HK-2 (cell line): ENCODE measurements at regions not wholly inside any gene's neighbourhood (a gene's known extent, or its start where the extent isn't known, plus 50 kb on each side); places are given as distances from the start of the nearest gene placed in this dataset.

Experiments
- DNase-seq: peaks from one replicate; pipeline ENCODE4 v3.0.0-alpha.2; 2018; ENCODE audit not compliant: unreplicated experiment

DNA sequence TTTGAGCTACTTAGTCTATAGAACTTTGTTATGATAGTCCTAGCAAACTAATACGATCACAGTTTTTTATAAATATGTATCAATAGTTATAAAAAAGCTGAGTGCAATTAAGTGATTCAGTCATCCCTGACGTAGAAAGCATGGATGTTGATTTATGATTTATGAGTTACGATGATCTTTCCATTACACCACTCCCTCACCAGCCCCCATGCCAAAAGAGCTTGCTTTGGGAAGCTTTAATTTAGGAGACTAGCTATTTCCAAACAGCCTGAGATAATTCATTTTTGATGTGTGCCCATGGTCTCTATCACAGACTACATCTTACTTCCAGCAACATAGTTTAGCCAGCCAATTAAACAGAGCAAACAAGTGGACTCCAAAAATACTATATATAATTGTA is 256.8 kb downstream of the GABRG2 start:
- DNase-seq: no peak

DNA sequence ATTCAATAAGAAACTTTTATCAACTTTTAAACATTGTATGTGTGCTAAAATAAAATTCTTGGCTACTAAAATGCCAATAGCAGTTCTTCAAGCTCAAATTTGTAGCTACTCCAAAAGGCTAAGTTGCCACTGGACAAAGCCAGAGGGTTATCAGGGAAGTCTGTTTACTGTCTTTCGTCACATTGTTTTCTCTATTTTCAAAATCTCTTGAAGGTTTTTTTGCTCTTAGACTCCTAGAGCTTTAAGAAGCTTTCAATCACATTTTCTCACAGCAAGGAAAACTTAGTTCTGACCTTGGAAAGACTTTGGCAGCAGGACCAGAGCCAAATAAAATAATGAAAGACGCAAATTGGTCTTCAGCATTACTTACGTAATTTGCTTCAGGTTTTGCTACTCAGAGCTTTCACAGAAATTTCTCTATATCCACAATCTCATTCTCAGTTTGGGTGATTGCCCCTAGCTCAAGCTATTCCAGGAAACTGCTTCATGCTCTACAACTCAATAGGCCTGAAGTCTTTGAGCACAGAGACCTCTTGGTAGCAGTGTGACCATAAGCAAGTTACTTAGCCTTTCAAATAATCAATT is 257.7 kb downstream of the GABRG2 start:
- no peak for DNase-seq

DNA sequence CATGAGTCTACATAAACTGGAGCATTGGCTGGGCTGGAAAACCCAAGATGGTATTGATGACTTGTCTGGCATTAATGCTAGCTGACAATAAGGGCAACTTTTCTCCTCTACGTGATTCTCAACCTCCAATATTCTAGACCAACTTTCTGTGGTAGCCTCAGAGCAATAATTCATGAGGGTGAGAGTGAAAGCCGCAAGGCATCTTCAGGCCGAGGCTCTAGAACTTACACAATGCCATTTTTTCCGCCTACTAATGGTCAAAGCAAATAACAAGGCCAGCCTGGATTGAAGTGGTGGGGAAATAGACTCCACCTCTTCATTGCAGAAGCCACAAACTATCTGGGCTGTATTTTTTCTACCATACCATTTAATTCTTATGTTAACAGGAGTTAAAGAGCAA is 267.4 kb downstream of the GABRG2 start:
- DNase-seq: no peak

DNA sequence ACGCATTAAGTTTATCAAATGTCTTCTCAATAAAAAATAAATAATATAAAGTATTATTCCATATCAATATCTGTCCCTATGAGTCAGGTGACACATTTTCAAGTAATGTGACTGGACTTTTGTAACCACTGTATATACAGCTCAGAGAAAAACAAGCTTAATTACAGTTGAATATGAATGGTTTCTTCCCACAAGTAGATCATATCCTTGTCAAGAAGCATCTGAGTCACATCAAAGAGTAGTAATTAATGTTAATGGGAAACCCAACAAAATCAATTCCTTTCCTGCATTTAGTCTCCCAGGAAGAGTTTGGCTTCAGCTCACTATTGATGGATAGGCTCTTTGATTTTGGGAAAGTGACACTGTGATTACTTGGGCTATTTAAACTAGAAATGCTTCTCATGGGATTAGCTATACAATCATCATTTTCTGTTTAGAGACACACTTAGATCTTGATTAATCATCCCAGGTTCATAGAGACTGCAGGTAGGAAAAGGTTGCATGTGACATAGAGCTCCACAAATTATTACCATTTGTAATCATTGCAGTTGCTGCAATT is 292.9 kb downstream of the GABRG2 start:
- no peak for DNase-seq

DNA sequence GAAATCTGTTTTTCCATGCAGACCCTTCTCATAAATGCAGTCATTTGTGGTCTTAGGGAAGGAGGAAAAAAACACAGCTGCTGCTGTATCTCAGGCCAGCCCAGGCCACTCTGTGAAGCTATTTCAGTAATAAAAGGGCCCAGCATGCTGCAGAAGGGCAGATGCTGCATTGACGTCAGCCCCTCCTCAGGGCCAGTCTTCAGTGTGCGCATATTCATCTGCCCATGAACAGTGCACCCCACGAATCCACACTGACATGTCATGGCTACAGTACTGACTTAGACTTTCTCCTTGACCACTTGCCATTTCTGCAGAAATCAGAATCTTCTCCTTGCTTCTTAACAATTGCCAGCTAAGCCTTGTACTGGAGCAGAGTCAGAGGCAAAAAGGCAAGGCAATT is 304.7 kb downstream of the GABRG2 start:
- no peak for DNase-seq

DNA sequence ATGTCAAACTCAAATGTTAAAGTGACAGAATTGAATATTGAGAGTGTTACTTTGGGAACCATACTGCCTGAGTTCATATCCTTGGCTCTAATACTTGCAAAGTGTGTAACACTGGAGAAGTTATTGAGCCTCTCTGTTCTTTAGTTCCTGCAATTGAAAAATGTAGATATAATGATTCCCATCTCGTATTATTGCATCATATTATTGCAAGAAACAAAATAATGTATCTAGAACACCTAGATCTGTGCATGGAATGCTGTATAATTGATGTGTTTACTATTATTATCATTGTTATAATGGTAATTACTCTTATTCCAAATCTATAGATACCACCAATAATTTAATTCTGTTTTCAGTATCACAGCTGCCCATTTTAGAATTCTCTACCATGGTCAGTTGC is 310.3 kb downstream of the GABRG2 start:
- no peak for DNase-seq

DNA sequence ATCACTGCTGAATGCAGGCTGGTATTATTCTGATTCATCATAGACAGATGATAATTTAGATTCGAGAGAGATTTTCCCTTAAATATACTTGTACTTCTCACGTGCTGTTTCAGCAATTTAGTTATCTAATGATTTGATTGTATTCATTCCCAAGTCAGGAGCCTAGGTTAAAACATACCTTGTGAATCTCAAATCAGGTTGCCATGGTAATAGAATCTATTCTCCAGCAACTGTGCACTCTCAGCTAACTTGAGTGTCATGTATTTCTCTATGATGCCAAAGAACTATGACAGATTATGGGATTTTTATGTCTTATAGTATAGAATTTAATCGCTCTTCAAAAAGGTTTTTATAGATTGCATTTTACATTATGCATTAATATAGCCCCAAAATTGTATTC is 315.3 kb downstream of the GABRG2 start:
- DNase-seq: no peak

DNA sequence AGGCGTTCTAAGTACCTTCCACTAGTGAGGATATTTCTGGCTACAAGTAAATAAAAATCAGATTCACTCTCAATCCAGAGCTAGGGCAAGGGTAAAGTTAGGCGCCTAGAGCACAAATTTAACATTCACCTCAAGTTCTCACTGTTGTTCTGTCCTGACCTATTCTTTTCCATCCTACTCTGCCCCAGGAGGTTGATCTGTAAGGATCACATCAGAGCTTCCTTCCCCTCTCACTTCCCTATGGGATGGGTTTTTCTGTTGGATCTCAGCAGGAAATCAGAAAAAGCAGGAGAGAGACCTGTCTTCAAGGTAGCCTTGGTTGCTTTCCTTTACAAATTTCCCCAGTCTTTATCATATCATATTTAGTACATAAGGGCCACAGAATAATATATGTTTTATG is 316.7 kb downstream of the GABRG2 start:
- no peak for DNase-seq

DNA sequence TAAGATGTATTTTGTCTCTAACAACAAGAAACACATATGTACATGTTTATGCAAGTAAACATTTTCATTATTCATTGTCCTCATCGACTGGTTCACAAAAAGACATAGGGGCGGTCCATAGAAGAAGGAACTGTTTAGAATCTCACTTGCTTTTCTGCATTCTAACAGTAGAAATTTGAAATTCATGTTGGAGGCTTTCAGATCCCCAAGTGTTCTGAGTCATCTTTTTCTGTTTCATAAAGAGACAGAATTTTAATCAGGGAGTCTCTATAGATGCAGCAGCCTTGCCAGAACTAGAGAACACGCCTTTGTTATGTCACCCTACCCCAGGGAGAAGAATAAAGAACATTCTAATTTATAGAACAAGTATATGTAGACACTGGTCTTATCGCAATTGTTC is 324.3 kb downstream of the GABRG2 start:
- no peak for DNase-seq

DNA sequence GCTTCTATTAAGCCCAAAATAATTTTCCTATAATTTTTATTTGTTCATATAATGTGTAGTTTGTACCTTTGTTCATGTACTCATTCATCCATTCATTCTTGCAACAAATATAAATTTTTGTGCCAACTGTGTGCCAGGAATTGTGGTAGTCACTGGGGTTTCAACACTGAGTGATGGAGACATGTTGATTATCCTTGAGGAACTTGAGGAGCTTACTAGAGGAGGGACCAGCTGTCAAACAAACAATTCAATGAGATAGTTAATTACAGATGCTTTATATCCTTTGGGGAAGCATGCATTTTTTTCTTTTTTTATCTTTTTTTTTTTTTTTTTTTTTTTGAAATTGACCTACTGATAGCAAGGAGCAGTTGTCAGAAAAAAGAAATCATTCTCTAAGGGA is 324.8 kb downstream of the GABRG2 start:
- no peak for DNase-seq

DNA sequence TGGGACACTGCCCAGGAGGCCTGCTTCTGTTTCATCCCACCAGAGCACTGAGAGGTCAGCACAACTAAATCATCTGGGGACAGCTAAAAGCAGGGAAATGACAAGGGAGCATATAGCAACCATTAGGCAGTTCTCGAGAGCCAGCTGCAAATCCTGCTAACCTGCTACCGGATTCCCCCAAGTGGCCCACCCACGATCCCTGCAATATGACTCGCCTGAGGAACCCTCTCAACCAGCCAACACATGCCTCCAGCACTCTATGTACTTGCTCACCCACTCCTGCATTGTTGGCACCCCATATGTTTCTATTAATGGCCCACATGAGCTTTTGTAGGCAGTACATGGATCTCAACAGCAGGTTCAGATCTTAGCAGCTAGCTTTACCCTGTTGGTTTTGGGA is 326.0 kb downstream of the GABRG2 start:
- no peak for DNase-seq

DNA sequence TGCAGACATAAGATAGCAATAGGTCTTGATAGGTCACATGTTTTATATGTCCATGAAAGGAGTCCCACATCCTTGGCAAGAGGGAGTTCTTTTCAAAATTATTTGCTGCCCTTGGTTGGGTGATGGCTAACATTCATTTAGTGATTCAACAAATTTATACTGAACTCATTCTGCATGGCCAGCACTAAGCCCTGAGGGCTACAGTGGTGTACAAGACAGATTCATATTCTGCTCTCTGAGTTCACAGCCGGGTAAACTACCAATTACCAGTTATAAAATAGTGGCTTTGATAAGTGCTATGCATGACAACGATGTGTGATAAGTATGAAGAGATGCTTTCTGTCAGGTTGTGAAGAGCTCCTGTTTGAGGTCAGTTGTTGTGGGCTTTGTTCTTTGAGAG is 340.0 kb downstream of the GABRG2 start:
- no peak for DNase-seq

DNA sequence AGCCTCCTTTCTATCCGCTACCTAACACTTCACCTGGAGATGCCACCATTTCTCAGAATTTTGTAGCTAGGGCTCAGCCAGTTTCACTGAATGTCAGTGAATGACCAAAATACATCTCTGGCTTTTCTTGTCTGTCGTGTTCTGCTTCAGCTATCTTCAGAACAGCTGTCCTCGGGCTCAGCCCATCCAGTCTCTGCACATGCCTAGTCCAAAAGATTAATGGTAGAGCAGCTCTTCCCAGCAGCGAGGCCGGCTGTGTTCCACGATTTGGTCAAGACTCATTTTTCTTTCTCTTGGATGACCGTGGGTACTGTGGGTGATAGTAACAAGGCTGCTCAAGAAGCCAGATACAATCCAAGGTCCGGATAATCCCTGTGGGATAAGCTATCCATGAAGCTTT is 342.8 kb downstream of the GABRG2 start:
- no peak for DNase-seq

DNA sequence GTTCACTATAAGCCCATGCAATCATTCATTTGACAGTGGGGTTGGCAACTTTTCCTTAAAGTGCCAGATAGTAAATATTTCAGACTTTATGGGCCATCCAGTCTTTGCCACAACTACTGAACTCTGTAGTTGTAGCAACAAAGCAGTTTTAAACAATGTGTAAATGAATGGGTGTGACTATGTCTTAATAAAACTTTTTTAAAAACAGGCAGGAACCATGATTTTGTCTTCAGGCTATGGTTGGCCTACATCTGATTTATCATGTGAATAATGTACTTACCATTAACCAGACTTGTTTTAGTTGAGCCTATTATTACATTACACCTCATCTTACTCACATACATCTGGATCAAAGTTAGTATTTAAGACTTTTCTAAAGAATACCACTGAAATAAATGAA is 361.6 kb downstream of the GABRG2 start:
- DNase-seq: no peak

DNA sequence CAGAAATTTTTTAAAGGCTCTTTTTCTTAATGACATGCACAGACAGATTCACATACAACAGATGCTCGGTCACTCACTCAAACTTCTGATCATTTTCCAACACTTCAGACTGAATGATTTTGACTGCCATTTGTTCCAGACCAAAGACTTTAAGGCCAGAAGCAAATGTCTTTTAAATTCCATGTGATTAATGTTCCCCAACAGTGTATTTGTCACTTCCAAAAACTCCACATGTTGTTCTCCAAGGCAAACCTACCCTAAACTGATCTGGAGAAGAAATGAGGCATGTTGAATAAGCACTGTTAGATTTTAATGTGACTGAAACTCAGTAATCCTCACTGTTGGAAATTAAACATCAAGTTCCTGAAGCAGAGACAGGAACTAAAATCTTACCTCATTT is 366.7 kb downstream of the GABRG2 start:
- DNase-seq: no peak

DNA sequence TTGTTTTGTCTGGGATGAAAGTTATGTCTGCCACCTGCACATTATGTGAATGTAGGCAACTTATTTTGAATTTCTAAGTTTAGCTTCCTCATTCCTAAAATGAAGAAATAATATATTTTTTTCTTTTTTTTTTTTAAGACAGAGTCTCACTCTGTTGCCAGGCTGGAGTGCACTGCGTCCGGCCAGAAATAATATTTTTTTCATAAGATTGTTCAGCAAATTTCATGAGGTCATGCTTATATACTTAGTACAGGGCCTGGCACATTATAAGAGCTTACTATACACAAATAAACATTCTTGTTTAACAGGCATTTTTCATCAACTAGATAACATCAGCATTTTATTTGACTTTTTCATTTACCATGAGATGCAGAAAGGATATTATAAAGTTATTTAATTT is 368.5 kb downstream of the GABRG2 start:
- DNase-seq: no peak

DNA sequence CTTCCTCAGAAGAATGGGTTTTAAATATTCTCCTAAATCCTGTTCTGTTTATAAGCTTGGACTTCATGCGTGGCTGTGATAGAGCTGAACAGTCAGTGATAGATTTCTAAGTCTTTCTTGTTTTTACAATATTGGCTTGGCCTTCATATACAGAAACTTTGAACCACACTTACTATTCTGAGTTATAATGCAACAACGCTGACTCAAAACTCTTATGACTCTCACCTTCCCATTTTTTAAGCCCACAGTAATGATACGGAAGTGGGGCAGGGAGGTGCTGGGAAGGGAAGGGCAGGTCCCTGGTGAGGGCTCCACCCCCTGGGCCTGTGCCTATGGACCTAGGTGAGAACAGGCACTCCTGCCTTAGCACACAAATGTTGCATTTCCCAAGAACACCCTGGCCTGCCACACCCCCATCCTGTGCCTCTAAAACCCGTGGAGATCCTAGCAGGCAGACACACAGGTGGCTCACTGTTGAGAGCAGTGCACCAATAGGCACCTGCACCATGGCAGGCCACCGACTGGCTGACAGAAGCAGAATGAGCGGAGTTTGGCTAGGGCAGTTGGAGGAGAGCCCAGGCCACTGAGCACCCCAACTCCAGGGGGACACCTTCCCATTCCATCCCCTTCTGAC is 376.7 kb downstream of the GABRG2 start:
- DNase-seq: no peak

DNA sequence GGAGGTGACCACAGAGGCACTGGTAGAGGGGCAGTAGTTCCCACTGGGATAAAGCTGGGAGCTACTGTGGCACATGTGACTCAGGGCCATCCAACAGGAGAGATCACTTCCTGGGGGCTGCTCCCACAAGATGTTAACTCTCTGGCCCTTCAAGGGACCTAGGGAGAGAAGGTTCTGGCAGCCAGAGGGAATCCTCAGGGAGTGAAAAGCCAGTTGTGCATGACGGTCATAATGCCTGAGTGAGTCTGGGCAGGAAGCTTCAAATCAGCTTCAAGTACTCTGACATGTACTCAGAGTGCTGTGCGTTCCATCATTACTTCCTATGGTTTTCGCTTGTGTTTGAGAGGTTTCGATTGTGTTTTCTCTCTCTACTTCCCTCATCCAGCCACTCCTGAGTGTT is 388.5 kb downstream of the GABRG2 start:
- no peak for DNase-seq

DNA sequence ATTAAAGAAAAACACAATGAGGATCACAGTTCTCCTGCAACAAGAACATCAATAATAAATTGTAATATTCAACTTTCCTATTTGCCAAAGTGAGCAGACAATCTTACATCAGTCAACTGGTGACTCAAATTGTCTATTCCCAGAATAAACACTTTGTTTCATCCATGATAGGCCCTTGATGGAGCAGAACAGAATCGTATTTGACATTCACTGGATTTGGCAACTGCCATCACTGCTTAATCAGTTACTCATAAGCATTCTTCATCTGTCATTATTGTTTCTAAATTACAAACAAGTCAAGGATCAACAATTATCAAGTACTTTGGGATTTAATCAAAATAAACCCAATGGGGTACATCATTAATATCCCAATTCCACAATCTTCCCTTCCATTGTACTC is 398.4 kb downstream of the GABRG2 start:
- no peak for DNase-seq

DNA sequence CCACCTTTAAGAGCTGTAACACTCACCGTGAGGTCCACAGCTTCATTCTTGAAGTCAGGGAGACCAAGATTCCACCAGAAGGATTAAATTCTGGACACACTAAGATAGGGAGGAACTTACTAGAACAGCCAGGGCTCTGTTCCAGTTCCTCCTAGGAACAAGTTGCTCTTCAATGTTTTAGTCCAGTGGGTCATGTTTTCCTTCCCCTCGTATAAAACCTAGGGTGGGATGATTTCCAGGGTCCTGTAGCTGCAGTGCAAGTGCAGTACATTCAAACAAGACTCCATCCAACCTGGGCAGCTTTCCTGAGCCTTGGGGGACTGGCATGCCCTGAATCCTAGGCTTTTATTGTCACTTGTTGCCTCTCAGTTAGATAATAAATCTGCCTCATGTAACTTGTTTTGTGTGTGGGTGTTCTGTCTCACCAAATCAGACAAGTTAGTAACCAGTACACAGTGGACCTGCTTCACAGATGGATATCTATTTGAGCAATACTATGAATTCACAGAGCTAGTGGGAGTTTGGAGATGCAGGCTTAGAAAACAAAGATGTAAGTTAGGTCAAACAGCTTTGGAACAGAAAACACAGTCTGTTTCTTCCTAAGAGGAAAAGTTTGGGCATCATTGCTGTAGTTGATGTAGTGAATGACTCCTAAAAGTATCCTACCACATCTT is 405.6 kb downstream of the GABRG2 start:
- no peak for DNase-seq

DNA sequence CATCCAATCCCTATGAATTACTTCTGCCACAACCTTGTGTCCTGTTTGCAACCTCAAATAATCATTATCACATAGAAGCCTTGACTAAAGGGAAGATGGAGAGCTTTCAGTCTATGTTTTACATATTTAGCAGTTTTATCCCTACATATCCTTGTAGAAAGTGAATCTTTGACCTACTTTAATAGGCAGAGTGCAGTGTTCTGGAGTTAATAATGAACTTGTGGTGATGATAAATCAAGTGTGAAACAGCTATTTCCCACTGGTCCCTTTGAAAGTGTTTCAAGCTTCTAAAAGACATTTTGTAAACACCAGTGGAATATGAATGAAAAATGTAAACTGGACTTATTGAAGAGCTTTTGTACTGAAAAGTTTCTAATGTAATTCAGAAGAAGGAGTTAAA is 406.7 kb downstream of the GABRG2 start:
- DNase-seq: no peak

DNA sequence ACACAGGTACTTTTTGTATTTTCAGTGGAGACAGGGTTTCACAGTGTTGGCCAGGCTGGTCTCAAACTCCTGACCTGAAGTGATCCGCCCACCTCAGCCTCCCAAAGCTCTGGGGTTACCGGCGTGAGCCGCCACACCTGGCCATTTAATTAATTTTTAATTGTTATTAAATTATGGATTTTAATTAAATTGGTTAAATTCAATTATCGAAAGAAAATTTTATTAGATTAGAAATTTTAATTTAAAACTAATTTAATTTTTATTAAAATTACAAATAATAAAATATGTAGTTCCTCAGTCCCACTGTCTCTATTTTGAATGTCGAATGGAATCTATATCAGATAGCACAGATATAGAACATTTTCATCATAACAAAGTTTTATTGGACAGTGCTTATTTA is 416.5 kb downstream of the GABRG2 start:
- no peak for DNase-seq

DNA sequence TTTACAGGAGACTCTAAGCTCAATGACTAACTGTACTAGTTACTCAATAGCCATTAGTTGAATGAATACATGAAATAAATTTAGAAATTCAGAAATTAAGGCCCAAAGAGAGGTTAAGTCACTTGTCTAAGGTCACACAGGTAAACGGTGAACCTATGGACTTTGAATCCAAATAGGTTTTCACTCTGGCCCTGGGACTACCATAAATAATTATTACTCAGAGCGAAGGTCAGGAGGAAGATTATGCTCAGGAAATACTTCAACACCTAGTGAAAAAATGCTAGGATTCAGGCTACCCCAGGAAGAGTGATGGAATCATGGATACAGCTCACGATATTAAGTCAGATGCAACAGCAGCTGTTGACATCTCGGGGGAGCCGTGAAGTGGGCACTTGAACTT is 417.4 kb downstream of the GABRG2 start:
- no peak for DNase-seq
